Endothelial cell of umbilical vein (primary cell): ENCODE measurements at regions not wholly inside any gene's neighbourhood (a gene's known extent, or its start where the extent isn't known, plus 50 kb on each side); places are given as distances from the start of the nearest gene placed in this dataset.

ENCODE experiments used
- BruUV-seq: library from RNA; stranded (reverse); fragments of 400-500 nt; replicated peaks from 2 replicates; lab custom pipeline; 2021; lab: Mats Ljungman, UMichigan
- CTCF ChIA-PET: fragments of 300-600, 350-600 bp; sonication (Branson Sonifier 250); formaldehyde crosslinking; loops from one replicate; lab custom pipeline; 2021; ENCODE audit warnings: antibody characterized with exemption, inconsistent platforms; lab: Charles Lee
- POLR2A ChIA-PET: fragments of 300-600, 350-600 bp; sonication (Branson Sonifier 250); formaldehyde crosslinking; loops from one replicate; lab custom pipeline; 2021; ENCODE audit warnings: antibody characterized with exemption, inconsistent platforms; lab: Charles Lee
- DNase-seq: peaks from one replicate; pipeline ENCODE4 v3.0.0-alpha.2; 2011; ENCODE audit warnings: low read depth, low spot score
- FAIRE-seq: peaks from 2 replicates; lab custom pipeline; 2011; peaks lifted over from hg19 to GRCh38; lab: Jason Lieb, UNC
- H2AFZ ChIP-seq: 2 replicates; pipeline ENCODE4 v1.6.0; 2012; ENCODE audit warnings: low read depth, low read length, control low read depth, inconsistent platforms
- H3K27ac ChIP-seq: 2 replicates; pipeline ENCODE4 v1.5.1; 2011; ENCODE audit warnings: low read depth, mild to moderate bottlenecking, control low read depth, low read length, moderate library complexity; ENCODE audit not compliant: insufficient read depth
- H3K27me3 ChIP-seq, 2 experiments: 2 replicates each; pipeline versions ENCODE4 v1.6.0 to v1.6.1; 2011; ENCODE audit warnings: low read length in 2 of 2, mixed read lengths in 1 of 2; ENCODE audit not compliant: control insufficient read depth in 2 of 2, insufficient read depth in 2 of 2
- H3K36me3 ChIP-seq, 2 experiments: 2 replicates in 1 of 2; 3 replicates in 1 of 2; pipeline ENCODE4 v1.5.1; 2011; ENCODE audit warnings: low read length in 2 of 2, mild to moderate bottlenecking in 1 of 2, moderate library complexity in 1 of 2; ENCODE audit not compliant: control insufficient read depth in 2 of 2, insufficient read depth in 2 of 2; ENCODE audit errors: extremely low read depth in 1 of 2
- H3K4me1 ChIP-seq: 3 replicates; pipeline ENCODE4 v1.5.1; 2011; ENCODE audit warnings: mild to moderate bottlenecking, low read length; ENCODE audit not compliant: control insufficient read depth, insufficient read depth; ENCODE audit errors: extremely low read depth
- H3K4me2 ChIP-seq: 2 replicates; pipeline ENCODE4 v1.6.1; 2011; ENCODE audit warnings: low read length, control low read depth, mixed read lengths; ENCODE audit not compliant: insufficient read depth
- H3K4me3 ChIP-seq, 3 experiments: fragments of 200-600 bp in 1 of 3; sonication (generic), shearing (Covaris generic) in 1 of 3; replicated peaks in 1 of 3; 2 replicates each; pipeline ENCODE4 v1.5.1; 2011 to 2016; ENCODE audit warnings: control low read depth in 3 of 3, low read length in 3 of 3, mild to moderate bottlenecking in 2 of 3, inconsistent platforms in 1 of 3, low read depth in 1 of 3, moderate library complexity in 1 of 3; ENCODE audit not compliant: insufficient read depth in 1 of 3
- H3K79me2 ChIP-seq: 2 replicates; pipeline ENCODE4 v1.6.0; 2012; ENCODE audit warnings: low read length, inconsistent platforms; ENCODE audit not compliant: control insufficient read depth, insufficient read depth
- H3K9ac ChIP-seq: replicated peaks from 2 replicates; pipeline ENCODE3; 2011; ENCODE audit warnings: low read length, control low read depth; ENCODE audit not compliant: insufficient read depth; ENCODE audit errors: extremely low read depth
- H3K9me1 ChIP-seq: replicated peaks from 3 replicates; pipeline ENCODE4 v1.6.0; 2011; ENCODE audit warnings: mild to moderate bottlenecking, low read length; ENCODE audit not compliant: control insufficient read depth, insufficient read depth; ENCODE audit errors: extremely low read depth
- H3K9me3 ChIP-seq: replicated peaks from 2 replicates; pipeline ENCODE4 v1.5.1; 2012; ENCODE audit warnings: low read length, inconsistent platforms; ENCODE audit not compliant: control insufficient read depth, insufficient read depth
- H4K20me1 ChIP-seq: replicated peaks from 2 replicates; pipeline ENCODE3; 2011; ENCODE audit warnings: mild to moderate bottlenecking, low read length; ENCODE audit not compliant: control insufficient read depth, insufficient read depth; ENCODE audit errors: extremely low read depth
- EZH2 ChIP-seq: IDR thresholded peaks from 2 replicates; pipeline ENCODE4 v1.6.1; 2012; ENCODE audit warnings: borderline replicate concordance, low read depth, mild to moderate bottlenecking, moderate library complexity, low read length, inconsistent platforms; ENCODE audit not compliant: severe bottlenecking
- FOS ChIP-seq: IDR thresholded peaks from 2 replicates; pipeline ENCODE4 v1.6.1; 2011; ENCODE audit warnings: mild to moderate bottlenecking, low read length, moderate library complexity, borderline replicate concordance; ENCODE audit not compliant: insufficient read depth
- GATA2 ChIP-seq: IDR thresholded peaks from 2 replicates; pipeline ENCODE4 v1.7.0; 2011; ENCODE audit warnings: low read depth, mild to moderate bottlenecking, moderate library complexity, mixed read lengths, low read length; ENCODE audit not compliant: insufficient read length, insufficient read depth
- JUN ChIP-seq: IDR thresholded peaks from 2 replicates; pipeline ENCODE4 v1.6.1; 2011; ENCODE audit warnings: borderline replicate concordance, low read depth; ENCODE audit not compliant: insufficient read length, insufficient read depth
- MYC ChIP-seq: IDR thresholded peaks from one replicate; pipeline ENCODE4 v1.6.1; 2011; ENCODE audit warnings: mild to moderate bottlenecking, low read depth, low read length
- POLR2A ChIP-seq: IDR thresholded peaks from 2 replicates; pipeline ENCODE4 v1.6.1; 2012; ENCODE audit warnings: low read depth, mild to moderate bottlenecking, control low read depth, low read length
- POLR2AphosphoS5 ChIP-seq: IDR thresholded peaks from 2 replicates; pipeline ENCODE4 v1.6.1; 2012; ENCODE audit warnings: low read depth, mild to moderate bottlenecking, control low read depth, low read length, moderate library complexity; ENCODE audit not compliant: insufficient read depth
- dilution Hi-C: fragments of 300-500 bp; cut with MboI; formaldehyde crosslinking; loops from one replicate; pipeline ENCODE4 v1.15.0; 2019; ENCODE audit warnings: low sequenced_read_pairs; ENCODE audit not compliant: extremely low pct_ligation_motif_present
- intact Hi-C: fragments of 100-400 bp; cut with micrococcal nuclease; formaldehyde crosslinking; loops from one replicate; pipeline ENCODE4 v1.10.0; 2022
- TF ChIP-seq, protein P1 (sequence below): IDR thresholded peaks from 2 replicates; pipeline ENCODE4 v1.6.1; 2011; ENCODE audit not compliant: insufficient read depth, insufficient read length
- TF ChIP-seq, protein P2 (sequence below), 2 donors: IDR thresholded peaks; 1 replicate in 1 of 2; 2 replicates in 1 of 2; pipeline ENCODE4 v1.5.1; 2011; ENCODE audit warnings: low read length in 2 of 2, mild to moderate bottlenecking in 2 of 2, moderate library complexity in 2 of 2, control low read depth in 1 of 2, inconsistent platforms in 1 of 2, low read depth in 1 of 2; ENCODE audit not compliant: insufficient read depth in 1 of 2; ENCODE audit errors: extremely low read depth in 1 of 2

DNA sequence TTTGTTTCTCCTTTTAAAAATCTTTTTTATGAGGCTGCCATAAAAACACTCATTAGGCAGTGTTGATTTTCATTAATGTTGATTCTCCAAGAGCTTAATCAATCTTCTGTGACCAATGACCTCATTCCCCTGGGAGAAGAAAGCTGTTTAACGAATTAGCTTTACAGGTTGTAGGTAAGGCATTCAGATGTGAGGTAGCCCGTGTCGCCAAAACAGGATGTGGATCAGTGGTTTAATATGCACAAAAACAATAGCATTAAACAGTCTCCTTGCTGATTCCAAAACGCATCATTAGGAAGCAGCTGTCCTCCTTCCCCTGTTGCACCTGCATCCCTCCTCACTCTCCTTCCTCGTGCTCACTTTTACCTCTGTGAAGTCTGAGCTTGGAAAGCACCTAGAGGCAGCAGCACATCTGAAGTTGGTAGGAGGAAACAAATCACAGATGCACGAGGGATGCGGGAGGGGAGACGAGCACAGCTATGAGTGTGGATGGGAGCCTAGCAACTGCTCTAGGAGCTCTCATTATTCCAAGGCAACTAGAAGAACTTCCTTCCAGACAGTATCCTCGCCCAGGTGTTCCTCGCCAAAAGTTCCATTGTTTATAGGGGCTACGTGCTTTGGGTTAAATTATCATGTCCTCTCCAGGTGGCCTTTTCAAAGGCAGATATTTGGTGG, 179.4 kb upstream of the SNX19 start:
- Histone ChIP-seq H2AFZ (no peak overlapping the region), H3K27me3 (no peaks in the 10 kb centered on the region), H3K9me1 (no peaks in the 10 kb centered on the region), H3K4me2 (no peak overlapping the region), H3K36me3 (no peaks in the 10 kb centered on the region), H3K9ac (no peak overlapping the region), H4K20me1 (no peaks in the 10 kb centered on the region), H3K79me2 (no peaks in the 10 kb centered on the region), H3K27ac (no peak overlapping the region), H3K4me3 (no peak overlapping the region), H3K9me3 (peaks cover 2% of the 10 kb centered on the region), H3K4me1 (no peaks in the 10 kb centered on the region)
- DNase-seq, result no peak
- no TSS peak for BruUV-seq
- intact Hi-C loops, result no loop called here
- POLR2A ChIA-PET, result no interaction called here
- dilution Hi-C loops, result no loop called here
- FAIRE-seq, result no peak
- TF ChIP-seq MYC (no peak), POLR2A (no peak), EZH2 (no peak), JUN (no peak), GATA2 (no peak), POLR2AphosphoS5 (no peak), FOS (no peak)
- TF ChIP-seq, protein P1, sequence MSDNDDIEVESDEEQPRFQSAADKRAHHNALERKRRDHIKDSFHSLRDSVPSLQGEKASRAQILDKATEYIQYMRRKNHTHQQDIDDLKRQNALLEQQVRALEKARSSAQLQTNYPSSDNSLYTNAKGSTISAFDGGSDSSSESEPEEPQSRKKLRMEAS, result no peak
- TF ChIP-seq, protein P2, sequence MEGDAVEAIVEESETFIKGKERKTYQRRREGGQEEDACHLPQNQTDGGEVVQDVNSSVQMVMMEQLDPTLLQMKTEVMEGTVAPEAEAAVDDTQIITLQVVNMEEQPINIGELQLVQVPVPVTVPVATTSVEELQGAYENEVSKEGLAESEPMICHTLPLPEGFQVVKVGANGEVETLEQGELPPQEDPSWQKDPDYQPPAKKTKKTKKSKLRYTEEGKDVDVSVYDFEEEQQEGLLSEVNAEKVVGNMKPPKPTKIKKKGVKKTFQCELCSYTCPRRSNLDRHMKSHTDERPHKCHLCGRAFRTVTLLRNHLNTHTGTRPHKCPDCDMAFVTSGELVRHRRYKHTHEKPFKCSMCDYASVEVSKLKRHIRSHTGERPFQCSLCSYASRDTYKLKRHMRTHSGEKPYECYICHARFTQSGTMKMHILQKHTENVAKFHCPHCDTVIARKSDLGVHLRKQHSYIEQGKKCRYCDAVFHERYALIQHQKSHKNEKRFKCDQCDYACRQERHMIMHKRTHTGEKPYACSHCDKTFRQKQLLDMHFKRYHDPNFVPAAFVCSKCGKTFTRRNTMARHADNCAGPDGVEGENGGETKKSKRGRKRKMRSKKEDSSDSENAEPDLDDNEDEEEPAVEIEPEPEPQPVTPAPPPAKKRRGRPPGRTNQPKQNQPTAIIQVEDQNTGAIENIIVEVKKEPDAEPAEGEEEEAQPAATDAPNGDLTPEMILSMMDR (IDR thresholded peaks at IDR 0.05; ENCODE audit: extremely low read depth in 1 of 2, insufficient read depth in 1 of 2, low read depth in 1 of 2, low read length in 2 of 2), result no peak
- CTCF ChIA-PET, result no interaction called here
